OCI-LY1 (cell line): ENCODE measurements at regions not wholly inside any gene's neighbourhood (a gene's known extent, or its start where the extent isn't known, plus 50 kb on each side); places are given as distances from the start of the nearest gene placed in this dataset.

ENCODE experiments used
- EZH2 ChIP-seq: fragments of 200-600 bp; sonication (generic), shearing (Covaris generic); IDR thresholded peaks from 2 replicates; pipeline ENCODE4 v1.8.0; 2017; ENCODE audit warnings: borderline replicate concordance, mixed run types, mild to moderate bottlenecking, antibody characterized with exemption, low read length, moderate library complexity, mixed read lengths
- TF ChIP-seq, protein P1 (sequence below): fragments of 200-600 bp; sonication (generic), shearing (Covaris generic); IDR thresholded peaks from 2 replicates; pipeline ENCODE4 v1.5.1; 2017; ENCODE audit warnings: mild to moderate bottlenecking, antibody characterized with exemption, low read length, moderate library complexity, mixed read lengths

GRCh38 chr4:83855044-83855443 is 319.1 kb downstream of the GPAT3 start:
- TF ChIP-seq, protein P1, sequence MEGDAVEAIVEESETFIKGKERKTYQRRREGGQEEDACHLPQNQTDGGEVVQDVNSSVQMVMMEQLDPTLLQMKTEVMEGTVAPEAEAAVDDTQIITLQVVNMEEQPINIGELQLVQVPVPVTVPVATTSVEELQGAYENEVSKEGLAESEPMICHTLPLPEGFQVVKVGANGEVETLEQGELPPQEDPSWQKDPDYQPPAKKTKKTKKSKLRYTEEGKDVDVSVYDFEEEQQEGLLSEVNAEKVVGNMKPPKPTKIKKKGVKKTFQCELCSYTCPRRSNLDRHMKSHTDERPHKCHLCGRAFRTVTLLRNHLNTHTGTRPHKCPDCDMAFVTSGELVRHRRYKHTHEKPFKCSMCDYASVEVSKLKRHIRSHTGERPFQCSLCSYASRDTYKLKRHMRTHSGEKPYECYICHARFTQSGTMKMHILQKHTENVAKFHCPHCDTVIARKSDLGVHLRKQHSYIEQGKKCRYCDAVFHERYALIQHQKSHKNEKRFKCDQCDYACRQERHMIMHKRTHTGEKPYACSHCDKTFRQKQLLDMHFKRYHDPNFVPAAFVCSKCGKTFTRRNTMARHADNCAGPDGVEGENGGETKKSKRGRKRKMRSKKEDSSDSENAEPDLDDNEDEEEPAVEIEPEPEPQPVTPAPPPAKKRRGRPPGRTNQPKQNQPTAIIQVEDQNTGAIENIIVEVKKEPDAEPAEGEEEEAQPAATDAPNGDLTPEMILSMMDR: no peak
- TF ChIP-seq EZH2: no peak
